ENCODE measurements at regions not wholly inside any gene's neighbourhood (a gene's known extent, or its start where the extent isn't known, plus 50 kb on each side); places are given as distances from the start of the nearest gene placed in this dataset.

DNA sequence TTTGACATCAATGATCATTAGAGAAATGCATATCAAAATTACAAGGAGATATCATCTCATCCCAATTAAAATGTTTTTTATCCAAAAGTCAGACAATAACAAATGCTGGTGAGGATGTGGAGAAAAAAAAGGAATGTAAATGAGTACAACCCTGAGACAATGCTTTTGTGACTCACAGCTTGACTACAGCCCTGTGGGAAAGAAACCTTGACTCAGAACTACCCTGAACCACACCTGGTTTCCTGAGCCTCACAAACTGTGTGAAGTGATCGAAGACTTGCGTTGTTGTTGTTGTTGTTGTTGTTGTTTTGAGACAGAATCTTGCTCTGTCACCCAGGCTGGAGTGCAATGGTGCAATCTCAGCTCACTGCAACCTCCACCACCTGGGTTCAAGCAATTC is 266.6 kb upstream of the MYT1L start:
- intact Hi-C loops (cut with micrococcal nuclease) (no loop called here), dilution Hi-C loops (cut with HindIII; ENCODE audit: low sequenced_read_pairs, unreplicated experiment) (no loop called here), in situ Hi-C loops (cut with MboI; ENCODE audit: low sequenced_read_pairs) (no loop called here)
- no peak overlapping the region for H2BK15ac ChIP-seq (ENCODE audit: low read depth, low read length)
- no peaks in the 10 kb centered on the region for H3K9me1 ChIP-seq (ENCODE audit: insufficient read depth, low read length)
- ChIA-PET CTCF (no interaction called here), POLR2A (ENCODE audit: unreplicated experiment) (no interaction called here)
- no peak overlapping the region for H3K4me2 ChIP-seq (ENCODE audit: low read depth, low read length)
- BruUV-seq (replicated peaks) = no TSS peak
- H3K9me3 ChIP-seq (ENCODE audit: control insufficient read depth, insufficient read depth, low read length) = peaks cover 18% of the 10 kb centered on the region; the same call in 1 of the 2 replicates
- no peak overlapping the region for H3K23ac ChIP-seq (ENCODE audit: low read depth, low read length)
- no peaks in the 10 kb centered on the region for H3K36me3 ChIP-seq (ENCODE audit: control insufficient read depth, insufficient read depth, low read length)
- H3K4me3 ChIP-seq (ENCODE audit: insufficient read depth, low read depth, low read length) = no peak overlapping the region
- no peak for DNase-seq
- H3K4ac ChIP-seq (ENCODE audit: low read depth, low read length) = no peak overlapping the region
- no peak overlapping the region for H4K8ac ChIP-seq (ENCODE audit: low read depth in 2 of 2, low read length in 2 of 2)
- no peak overlapping the region for H2BK5ac ChIP-seq (ENCODE audit: low read depth, low read length, poor library complexity, severe bottlenecking)
- TF ChIP-seq RFX5 (IDR thresholded peaks at IDR 0.05; ENCODE audit: low read depth, low read length) (no peak), CEBPB (IDR thresholded peaks at IDR 0.05; ENCODE audit: low read depth, low read length) (no peak), MAFK (IDR thresholded peaks at IDR 0.05; ENCODE audit: low read depth, low read length) (no peak), USF2 (IDR thresholded peaks at IDR 0.05; ENCODE audit: low read depth, low read length) (no peak), NFE2L2 (IDR thresholded peaks at IDR 0.05; ENCODE audit: low read depth, low read length) (no peak), RAD21 (IDR thresholded peaks at IDR 0.05; ENCODE audit: low read length) (no peak), RCOR1 (IDR thresholded peaks at IDR 0.05; ENCODE audit: insufficient replicate concordance, low read length) (no peak), MXI1 (IDR thresholded peaks at IDR 0.05; ENCODE audit: borderline replicate concordance, low read depth, low read length) (no peak), SMC3 (IDR thresholded peaks at IDR 0.05; ENCODE audit: low read depth, low read length) (no peak), FOS (IDR thresholded peaks at IDR 0.05; ENCODE audit: low read depth, low read length) (no peak), POLR2A (IDR thresholded peaks at IDR 0.05; ENCODE audit: low read depth, low read length) (no peak), BHLHE40 (IDR thresholded peaks at IDR 0.05; ENCODE audit: low read depth, low read length) (no peak), ELK1 (IDR thresholded peaks at IDR 0.05; ENCODE audit: borderline replicate concordance, low read depth, low read length) (no peak), CHD1 (IDR thresholded peaks at IDR 0.05; ENCODE audit: low read depth, low read length) (no peak), MAZ (IDR thresholded peaks at IDR 0.05; ENCODE audit: borderline replicate concordance, low read depth, low read length) (no peak)
- TF ChIP-seq, protein P1, sequence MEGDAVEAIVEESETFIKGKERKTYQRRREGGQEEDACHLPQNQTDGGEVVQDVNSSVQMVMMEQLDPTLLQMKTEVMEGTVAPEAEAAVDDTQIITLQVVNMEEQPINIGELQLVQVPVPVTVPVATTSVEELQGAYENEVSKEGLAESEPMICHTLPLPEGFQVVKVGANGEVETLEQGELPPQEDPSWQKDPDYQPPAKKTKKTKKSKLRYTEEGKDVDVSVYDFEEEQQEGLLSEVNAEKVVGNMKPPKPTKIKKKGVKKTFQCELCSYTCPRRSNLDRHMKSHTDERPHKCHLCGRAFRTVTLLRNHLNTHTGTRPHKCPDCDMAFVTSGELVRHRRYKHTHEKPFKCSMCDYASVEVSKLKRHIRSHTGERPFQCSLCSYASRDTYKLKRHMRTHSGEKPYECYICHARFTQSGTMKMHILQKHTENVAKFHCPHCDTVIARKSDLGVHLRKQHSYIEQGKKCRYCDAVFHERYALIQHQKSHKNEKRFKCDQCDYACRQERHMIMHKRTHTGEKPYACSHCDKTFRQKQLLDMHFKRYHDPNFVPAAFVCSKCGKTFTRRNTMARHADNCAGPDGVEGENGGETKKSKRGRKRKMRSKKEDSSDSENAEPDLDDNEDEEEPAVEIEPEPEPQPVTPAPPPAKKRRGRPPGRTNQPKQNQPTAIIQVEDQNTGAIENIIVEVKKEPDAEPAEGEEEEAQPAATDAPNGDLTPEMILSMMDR (conservative IDR thresholded peaks at IDR 0.05; ENCODE audit: low read depth, low read length) = no peak
- no peak overlapping the region for H2AFZ ChIP-seq (replicated peaks; ENCODE audit: low read length, poor library complexity)
- H4K91ac ChIP-seq (ENCODE audit: insufficient read depth, low read depth, low read length) = no peak overlapping the region
- WGBS, 2 experiments (ENCODE audit: extremely low coverage in 2 of 2, insufficient read length in 1 of 2) = no CpG with 5 or more reads among the region's 2 CpGs
- H3K18ac ChIP-seq (ENCODE audit: low read depth, low read length) = no peak overlapping the region
- no peaks in the 10 kb centered on the region for H3K4me1 ChIP-seq (ENCODE audit: control insufficient read depth, insufficient read depth, low read length)
- no peak overlapping the region for H2BK120ac ChIP-seq (ENCODE audit: low read depth, low read length)
- no peak overlapping the region for H3K9ac ChIP-seq (ENCODE audit: low read depth, low read length)
- no peak overlapping the region for H3K56ac ChIP-seq (ENCODE audit: extremely low read depth, insufficient read depth, low read length)
- H3K27me3 ChIP-seq (ENCODE audit: control insufficient read depth, insufficient read depth, low read length) = no peaks in the 10 kb centered on the region
- no peak overlapping the region for H4K5ac ChIP-seq (ENCODE audit: low read depth, low read length)
- H4K20me1 ChIP-seq (ENCODE audit: insufficient read depth, low read length) = no peaks in the 10 kb centered on the region
- no peak overlapping the region for H3K14ac ChIP-seq (replicated peaks; ENCODE audit: low read depth, low read length)
- no peak overlapping the region for H2BK20ac ChIP-seq (ENCODE audit: low read depth, low read length)
- no peaks in the 10 kb centered on the region for H3K79me1 ChIP-seq (ENCODE audit: low read depth in 1 of 2, low read length in 2 of 2)
- no peak overlapping the region for H2AK5ac ChIP-seq (ENCODE audit: low read depth, low read length)
- no peak overlapping the region for H2AK9ac ChIP-seq (replicated peaks; ENCODE audit: low read depth, low read length, poor library complexity)
- ATAC-seq (ENCODE audit: low read depth) = no peak
- H3K27ac ChIP-seq (ENCODE audit: insufficient read depth, low read length) = no peak overlapping the region
